Glutamatergic neuron (in vitro differentiated cells): ENCODE measurements at regions not wholly inside any gene's neighbourhood (a gene's known extent, or its start where the extent isn't known, plus 50 kb on each side); places are given as distances from the start of the nearest gene placed in this dataset.

Experiments
- DNase-seq: peaks from one replicate; pipeline ENCODE4 v3.0.0; 2022
- H3K27ac Mint-ChIP-seq: one replicate; pipeline ENCODE4 v1.8.0; 2020; ENCODE audit warnings: mild to moderate bottlenecking, mixed read lengths, inconsistent platforms; ENCODE audit not compliant: unreplicated experiment
- H3K27me3 Mint-ChIP-seq: one replicate; pipeline ENCODE4 v1.8.0; 2020; ENCODE audit warnings: mild to moderate bottlenecking, moderate library complexity, mixed read lengths, inconsistent platforms; ENCODE audit not compliant: unreplicated experiment
- H3K36me3 Mint-ChIP-seq: one replicate; pipeline ENCODE4 v1.8.0; 2020; ENCODE audit warnings: mild to moderate bottlenecking, mixed read lengths, inconsistent platforms; ENCODE audit not compliant: unreplicated experiment
- H3K4me1 Mint-ChIP-seq: one replicate; pipeline ENCODE4 v1.8.0; 2020; ENCODE audit warnings: mild to moderate bottlenecking, low read depth, mixed read lengths, inconsistent platforms; ENCODE audit not compliant: unreplicated experiment
- H3K4me3 Mint-ChIP-seq: one replicate; pipeline ENCODE4 v1.8.0; 2020; ENCODE audit warnings: mild to moderate bottlenecking, mixed read lengths, inconsistent platforms; ENCODE audit not compliant: unreplicated experiment
- H3K9me3 Mint-ChIP-seq: one replicate; pipeline ENCODE4 v1.8.0; 2020; ENCODE audit warnings: mild to moderate bottlenecking, moderate library complexity, mixed read lengths, inconsistent platforms; ENCODE audit not compliant: unreplicated experiment
- TF ChIP-seq, protein P1 (sequence below): fragments of 200-600 bp; sonication (generic); IDR thresholded peaks from one replicate; pipeline ENCODE4 v1.5.0; 2021; ENCODE audit not compliant: partially characterized antibody, unreplicated experiment

- Mint-ChIP-seq H3K27ac (no peak overlapping the region), H3K4me1 (peaks cover 12% of the 10 kb centered on the region), H3K9me3 (peaks cover 2% of the 10 kb centered on the region), H3K27me3 (no peaks in the 10 kb centered on the region), H3K36me3 (peaks cover 7% of the 10 kb centered on the region), H3K4me3 (no peak overlapping the region)
- TF ChIP-seq, protein P1, sequence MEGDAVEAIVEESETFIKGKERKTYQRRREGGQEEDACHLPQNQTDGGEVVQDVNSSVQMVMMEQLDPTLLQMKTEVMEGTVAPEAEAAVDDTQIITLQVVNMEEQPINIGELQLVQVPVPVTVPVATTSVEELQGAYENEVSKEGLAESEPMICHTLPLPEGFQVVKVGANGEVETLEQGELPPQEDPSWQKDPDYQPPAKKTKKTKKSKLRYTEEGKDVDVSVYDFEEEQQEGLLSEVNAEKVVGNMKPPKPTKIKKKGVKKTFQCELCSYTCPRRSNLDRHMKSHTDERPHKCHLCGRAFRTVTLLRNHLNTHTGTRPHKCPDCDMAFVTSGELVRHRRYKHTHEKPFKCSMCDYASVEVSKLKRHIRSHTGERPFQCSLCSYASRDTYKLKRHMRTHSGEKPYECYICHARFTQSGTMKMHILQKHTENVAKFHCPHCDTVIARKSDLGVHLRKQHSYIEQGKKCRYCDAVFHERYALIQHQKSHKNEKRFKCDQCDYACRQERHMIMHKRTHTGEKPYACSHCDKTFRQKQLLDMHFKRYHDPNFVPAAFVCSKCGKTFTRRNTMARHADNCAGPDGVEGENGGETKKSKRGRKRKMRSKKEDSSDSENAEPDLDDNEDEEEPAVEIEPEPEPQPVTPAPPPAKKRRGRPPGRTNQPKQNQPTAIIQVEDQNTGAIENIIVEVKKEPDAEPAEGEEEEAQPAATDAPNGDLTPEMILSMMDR = no peak
- DNase-seq = no peak
These were observed 63.9 kb upstream of the SLITRK5 start for GRCh38 chr13:87607266-87607665.

DNA sequence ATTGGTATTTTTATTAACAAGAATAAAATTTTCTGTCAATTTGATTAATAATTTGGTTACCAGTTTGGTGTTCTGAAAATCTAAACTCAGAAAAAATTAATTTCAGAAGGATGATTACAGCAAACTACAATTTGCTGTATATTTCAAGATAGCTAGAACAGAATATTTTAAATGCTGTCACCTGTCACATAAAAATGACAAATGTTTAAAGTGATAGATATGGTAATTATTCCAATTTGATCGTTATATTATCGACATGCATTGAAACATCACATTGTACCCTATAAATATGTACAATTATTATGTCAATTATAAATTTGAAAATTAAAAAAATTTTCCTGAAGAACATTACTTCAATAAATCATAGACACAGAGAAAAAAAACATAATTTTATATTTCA lies 56.9 kb upstream of the SLITRK5 start:
- Mint-ChIP-seq H3K4me1 (no peaks in the 10 kb centered on the region), H3K4me3 (no peak overlapping the region), H3K9me3 (no peaks in the 10 kb centered on the region), H3K27ac (no peak overlapping the region), H3K36me3 (no peaks in the 10 kb centered on the region), H3K27me3 (no peaks in the 10 kb centered on the region)
- DNase-seq = no peak
- TF ChIP-seq, protein P1 = no peak
